ENCODE measurements at regions not wholly inside any gene's neighbourhood (a gene's known extent, or its start where the extent isn't known, plus 50 kb on each side); places are given as distances from the start of the nearest gene placed in this dataset.

DNA sequence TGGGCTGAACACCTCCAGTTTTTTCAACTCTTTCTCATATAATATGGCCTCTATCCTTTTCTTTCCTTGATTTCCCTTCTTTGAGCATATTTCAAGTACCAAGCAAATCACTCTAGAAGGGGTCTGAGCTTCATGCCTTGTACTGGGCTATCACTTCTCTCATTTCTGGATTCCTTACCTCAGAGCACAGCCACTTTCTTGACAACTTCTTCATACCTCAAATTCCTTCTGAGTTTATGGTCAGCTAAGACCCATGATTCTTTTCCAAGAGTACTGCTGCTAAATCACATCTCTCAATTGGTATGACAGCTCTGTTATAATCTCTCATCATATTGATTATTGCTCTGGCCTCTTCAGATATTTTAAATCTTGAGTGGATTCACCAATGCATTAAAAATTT lies 224.8 kb upstream of the ZBED5 start:
- Histone ChIP-seq H3K4me1 (ENCODE audit: control insufficient read depth, insufficient read depth, low read length) (no peaks in the 10 kb centered on the region), H3K36me3 (ENCODE audit: control insufficient read depth in 2 of 2, insufficient read depth in 2 of 2, low read length in 1 of 2) (no peaks in the 10 kb centered on the region), H3K9ac (ENCODE audit: control insufficient read depth, insufficient read depth, low read length) (no peak overlapping the region), H3K9me3 (replicated peaks; ENCODE audit: control insufficient read depth, insufficient read depth, low read length) (no peaks in the 10 kb centered on the region; the same call in 2 of the 3 replicates), H4K20me1 (ENCODE audit: control insufficient read depth, insufficient read depth) (no peaks in the 10 kb centered on the region), H3K27ac (ENCODE audit: control insufficient read depth, insufficient read depth) (no peak overlapping the region), H3K4me3 (no peak overlapping the region), H3K79me2 (ENCODE audit: control insufficient read depth, insufficient read depth, low read length) (no peaks in the 10 kb centered on the region), H3K27me3 (replicated peaks in 1 of 2; ENCODE audit: control insufficient read depth in 2 of 2, insufficient read depth in 2 of 2, low read length in 1 of 2) (no peaks in the 10 kb centered on the region; a peak in 1 of 4 replicates), H3K4me2 (ENCODE audit: control insufficient read depth, insufficient read depth) (no peak overlapping the region), H2AFZ (ENCODE audit: control insufficient read depth, low read depth, low read length) (no peak overlapping the region)
- SMC1A ChIA-PET (ENCODE audit: uncharacterized antibody, unreplicated experiment): interaction anchor here (1.2 to 1.7 kb wide), 2 partner anchors 48 to 145 kb away, joined by 3 read pairs; no protein-coding TSS in a partner anchor
- TF ChIP-seq, protein P1, sequence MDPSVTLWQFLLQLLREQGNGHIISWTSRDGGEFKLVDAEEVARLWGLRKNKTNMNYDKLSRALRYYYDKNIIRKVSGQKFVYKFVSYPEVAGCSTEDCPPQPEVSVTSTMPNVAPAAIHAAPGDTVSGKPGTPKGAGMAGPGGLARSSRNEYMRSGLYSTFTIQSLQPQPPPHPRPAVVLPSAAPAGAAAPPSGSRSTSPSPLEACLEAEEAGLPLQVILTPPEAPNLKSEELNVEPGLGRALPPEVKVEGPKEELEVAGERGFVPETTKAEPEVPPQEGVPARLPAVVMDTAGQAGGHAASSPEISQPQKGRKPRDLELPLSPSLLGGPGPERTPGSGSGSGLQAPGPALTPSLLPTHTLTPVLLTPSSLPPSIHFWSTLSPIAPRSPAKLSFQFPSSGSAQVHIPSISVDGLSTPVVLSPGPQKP (IDR thresholded peaks at IDR 0.05; ENCODE audit: low read depth, low read length): no peak
- TF ChIP-seq TCF7 (IDR thresholded peaks at IDR 0.05; ENCODE audit: borderline replicate concordance) (no peak), DPF2 (IDR thresholded peaks at IDR 0.05) (no peak), HDAC2 (IDR thresholded peaks at IDR 0.05) (no peak), PKNOX1 (IDR thresholded peaks at IDR 0.05) (no peak), ETV6 (conservative IDR thresholded peaks at IDR 0.05 in 1 of 2, IDR thresholded peaks at IDR 0.05 in 1 of 2; ENCODE audit: borderline replicate concordance in 1 of 2, low read depth in 1 of 2) (no peak), TARDBP (IDR thresholded peaks at IDR 0.05; ENCODE audit: borderline replicate concordance) (no peak), BACH1 (IDR thresholded peaks at IDR 0.05; ENCODE audit: borderline replicate concordance) (no peak), IRF5 (IDR thresholded peaks at IDR 0.05; ENCODE audit: borderline replicate concordance) (no peak), ZBED1 (IDR thresholded peaks at IDR 0.05; ENCODE audit: borderline replicate concordance) (no peak), CREB1 (IDR thresholded peaks at IDR 0.05; ENCODE audit: low read depth) (no peak), MYB (IDR thresholded peaks at IDR 0.05; ENCODE audit: borderline replicate concordance, low read depth, low read length) (no peak), POLR2AphosphoS2 (IDR thresholded peaks at IDR 0.05; ENCODE audit: low read depth, low read length) (no peak), ZNF24 (IDR thresholded peaks at IDR 0.05) (no peak), E2F4 (IDR thresholded peaks at IDR 0.05; ENCODE audit: low read depth, low read length) (no peak), CREM (IDR thresholded peaks at IDR 0.05; ENCODE audit: low read depth) (no peak), SUZ12 (IDR thresholded peaks at IDR 0.05; ENCODE audit: unreplicated experiment) (no peak)
- in situ Hi-C loops (cut with MboI) (no loop called here), intact Hi-C loops (cut with micrococcal nuclease; ENCODE audit: unreplicated experiment) (no loop called here)
- ATAC-seq (no peak), FAIRE-seq (no peak), DNase-seq (ENCODE audit: low read depth, low spot score) (no peak)
- POLR2A ChIA-PET: no interaction called here
- no TSS peak for BruUV-seq (replicated peaks)
- RAD21 ChIA-PET (ENCODE audit: unreplicated experiment): no interaction called here
- CTCF ChIA-PET: interaction anchor here (1.4 kb wide), 1 partner anchor 16 kb away, joined by 4 read pairs; no protein-coding TSS in a partner anchor
